Left kidney (tissue), 1 donor: ENCODE measurements at regions not wholly inside any gene's neighbourhood (a gene's known extent, or its start where the extent isn't known, plus 50 kb on each side); places are given as distances from the start of the nearest gene placed in this dataset.

Experiments used
- DNase-seq: peaks from one replicate; pipeline ENCODE4 v3.0.0-alpha.2; 2013

DNA sequence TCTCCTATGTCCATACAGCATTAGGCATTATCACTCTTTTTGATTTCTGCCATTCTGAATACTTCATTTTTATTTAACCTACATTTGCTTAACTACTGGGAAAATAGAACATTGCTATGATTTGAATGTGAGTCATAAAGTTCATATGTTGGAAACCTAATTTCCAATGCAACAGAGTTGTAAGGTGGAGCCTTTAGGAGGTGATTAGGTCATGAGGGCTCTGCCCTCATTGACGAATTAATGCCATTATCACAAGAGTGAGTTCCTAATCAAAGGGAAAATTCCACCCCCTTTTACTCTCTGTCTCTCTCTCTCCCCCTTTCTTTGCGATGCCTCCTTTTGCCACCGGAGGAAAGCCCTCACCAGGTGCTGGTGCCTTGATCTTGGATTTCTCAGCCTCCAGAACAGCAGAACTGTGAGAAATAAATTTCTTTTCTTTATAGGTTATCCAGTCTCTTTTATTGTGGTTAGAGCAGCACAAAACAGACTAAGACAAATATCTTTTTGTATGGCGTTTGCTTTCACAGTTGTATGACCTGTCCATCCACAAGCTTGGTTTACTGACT, 180.1 kb upstream of the ARID2 start:
- no peak for DNase-seq

DNA sequence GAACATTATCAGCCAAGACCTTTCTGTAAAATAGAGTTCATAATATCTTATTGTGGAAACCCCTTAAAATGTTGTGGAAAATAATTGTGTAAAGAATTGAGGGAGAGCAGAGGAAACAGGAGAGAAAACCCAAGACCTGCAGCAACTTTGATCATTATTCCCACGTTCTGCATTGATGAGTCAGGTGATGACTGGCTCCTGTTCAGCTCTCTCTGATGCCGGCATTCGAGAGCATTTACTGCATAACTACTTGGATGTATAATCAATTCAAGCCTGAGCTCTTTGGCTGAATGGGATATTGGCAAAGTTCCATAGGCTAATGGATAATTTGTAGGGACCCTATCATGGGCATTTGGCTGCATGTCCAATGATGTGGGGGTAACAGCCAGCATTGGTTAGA, 176.3 kb upstream of the ARID2 start:
- DNase-seq: no peak

DNA sequence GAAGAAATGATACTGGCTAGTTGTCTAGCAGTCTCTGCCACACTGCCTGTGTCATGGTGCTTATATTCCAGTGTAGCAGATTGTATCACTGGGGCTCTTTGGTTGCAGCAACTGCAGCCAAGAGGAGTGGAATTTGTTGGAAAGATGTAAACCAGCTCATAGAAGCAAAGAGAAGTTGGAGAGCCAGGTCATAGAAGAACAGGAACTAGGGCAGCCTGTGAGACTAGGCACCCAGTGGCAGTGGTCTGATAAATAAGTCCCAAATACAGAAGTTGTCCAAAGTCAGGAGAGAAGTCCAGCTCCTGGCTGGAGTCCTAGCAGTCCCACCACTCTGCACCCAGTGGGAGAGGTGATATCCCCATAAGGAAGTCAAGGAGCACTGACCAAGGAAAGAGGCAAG, 172.5 kb upstream of the ARID2 start:
- DNase-seq: no peak

DNA sequence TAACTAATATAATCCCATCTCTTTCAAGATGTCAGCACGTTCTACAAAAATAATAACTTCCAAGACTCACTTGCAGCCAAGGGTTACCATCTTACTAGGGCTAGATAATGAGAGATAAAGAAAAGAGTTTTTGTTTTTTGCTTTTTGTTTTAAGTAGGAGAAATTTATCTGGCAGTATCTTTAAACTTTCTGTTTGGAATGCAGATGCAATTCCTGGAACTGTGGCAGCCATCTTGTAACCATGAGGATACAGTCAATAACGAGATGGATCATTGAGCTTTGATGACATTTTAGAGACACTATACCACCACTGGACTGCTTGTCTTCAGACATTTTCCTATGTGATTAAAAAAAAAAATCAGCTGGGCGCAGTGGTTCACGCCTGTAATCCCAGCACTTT, 171.2 kb upstream of the ARID2 start:
- no peak for DNase-seq

DNA sequence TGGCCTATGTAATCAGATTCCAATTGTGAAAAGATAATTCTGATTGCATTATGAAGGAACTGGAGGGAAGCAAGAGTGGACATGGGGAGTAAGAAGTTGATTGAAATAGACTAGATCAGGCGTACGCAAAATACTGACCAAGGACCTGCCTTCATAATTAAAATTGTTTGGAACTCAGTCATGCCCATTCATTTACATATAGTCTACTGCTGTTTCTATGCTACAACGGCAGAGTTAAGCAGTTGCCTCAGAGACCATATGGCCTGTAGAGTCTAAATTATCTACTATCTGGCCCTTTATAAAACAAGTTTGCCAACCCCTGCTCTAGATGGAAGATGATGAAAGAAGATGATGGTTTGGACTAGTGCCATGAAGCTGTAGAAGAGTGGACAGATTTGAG, 170.0 kb upstream of the ARID2 start:
- no peak for DNase-seq

DNA sequence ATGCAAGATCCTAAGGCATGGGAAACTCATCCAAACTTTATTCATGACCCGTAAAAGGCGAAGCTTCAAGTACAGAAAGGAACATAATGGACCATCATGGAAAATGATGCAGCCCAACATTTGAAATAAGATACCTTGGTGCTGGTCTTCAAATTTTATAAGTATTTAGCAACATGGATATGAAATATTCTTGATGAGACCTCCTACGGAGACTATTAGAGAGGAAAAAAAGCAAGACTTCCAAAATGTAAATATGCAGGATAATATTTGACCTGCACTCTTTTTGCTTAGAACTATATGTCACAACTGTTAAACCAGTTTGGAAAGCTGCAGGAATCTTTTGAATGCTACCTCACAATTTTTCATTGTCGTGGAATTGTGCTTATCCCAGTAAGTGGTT, 168.8 kb upstream of the ARID2 start:
- DNase-seq: no peak

DNA sequence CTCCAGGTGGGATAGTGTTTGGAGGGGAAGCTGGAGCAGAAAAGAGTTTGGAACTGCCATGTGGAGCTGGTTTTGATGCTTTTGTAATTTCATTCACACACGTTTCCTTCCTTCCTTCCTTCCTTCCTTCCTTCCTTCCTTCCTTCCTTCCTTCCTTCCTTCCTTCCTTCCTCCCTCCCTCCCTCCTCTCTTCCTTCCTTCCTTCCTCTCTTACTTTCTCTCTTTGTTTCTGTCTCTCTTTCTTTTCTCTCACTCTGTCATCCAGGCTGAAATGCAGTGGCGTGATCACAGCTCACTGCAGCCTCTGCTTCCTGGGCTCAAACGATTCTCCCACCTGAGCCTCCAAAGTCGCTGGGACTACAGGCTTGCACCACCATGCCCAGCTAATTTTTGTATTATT, 168.0 kb upstream of the ARID2 start:
- DNase-seq: no peak

DNA sequence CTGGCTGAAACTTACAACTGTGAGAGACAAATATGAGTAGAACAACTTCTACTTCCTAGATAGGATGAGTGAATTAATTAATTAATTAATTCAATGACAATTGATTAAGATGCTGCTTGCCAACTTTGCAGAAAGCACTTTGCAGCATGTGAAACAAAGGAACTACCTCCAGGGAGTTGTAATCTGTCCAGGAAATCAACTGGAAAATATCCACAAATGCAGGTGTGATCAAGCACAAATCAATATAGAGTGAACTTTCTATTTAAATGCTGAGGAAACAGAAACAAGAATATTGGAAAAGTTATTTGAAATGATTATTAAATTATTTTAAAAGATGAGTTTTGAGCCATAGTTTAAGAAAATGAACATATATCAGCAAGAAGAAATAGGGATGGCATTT, 163.9 kb upstream of the ARID2 start:
- DNase-seq: no peak

DNA sequence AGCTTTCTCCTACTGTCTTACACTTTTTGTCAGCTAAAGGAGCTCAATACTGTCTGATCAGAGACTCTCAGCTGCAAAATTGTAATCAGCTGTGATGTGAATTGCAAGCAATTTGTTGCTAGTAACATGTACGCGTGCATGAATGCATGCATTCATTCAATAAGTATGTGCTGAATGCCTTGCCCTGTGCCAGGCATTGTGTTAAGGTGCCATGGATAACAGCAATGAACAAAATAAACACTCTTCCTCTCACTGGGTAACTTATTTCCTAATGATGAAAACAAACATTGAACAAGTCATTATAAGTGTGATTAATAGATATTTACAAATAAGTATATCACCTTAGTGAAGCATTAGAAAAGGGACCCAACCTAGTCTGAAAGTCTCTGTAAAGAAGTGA, 163.2 kb upstream of the ARID2 start:
- DNase-seq: no peak

DNA sequence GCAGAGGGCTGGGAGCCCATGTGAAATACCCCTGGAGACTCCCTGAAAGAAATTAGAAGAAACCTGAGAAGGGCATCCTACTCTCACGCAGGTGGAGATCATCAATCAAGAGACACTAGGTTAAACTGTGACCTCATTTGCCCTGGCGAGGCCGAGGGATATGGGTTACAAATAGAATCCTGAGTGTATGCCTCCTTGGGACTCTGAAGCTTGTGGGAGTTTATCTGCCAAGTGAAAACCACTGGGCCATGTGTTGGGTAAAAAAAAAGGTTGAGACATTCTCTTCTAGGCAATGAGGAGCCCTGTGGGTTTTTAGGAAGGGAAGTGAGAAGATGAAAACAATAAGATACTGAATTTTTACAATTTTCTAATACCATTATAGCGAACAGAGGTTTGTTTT, 160.7 kb upstream of the ARID2 start:
- DNase-seq: peak; percentile 85

DNA sequence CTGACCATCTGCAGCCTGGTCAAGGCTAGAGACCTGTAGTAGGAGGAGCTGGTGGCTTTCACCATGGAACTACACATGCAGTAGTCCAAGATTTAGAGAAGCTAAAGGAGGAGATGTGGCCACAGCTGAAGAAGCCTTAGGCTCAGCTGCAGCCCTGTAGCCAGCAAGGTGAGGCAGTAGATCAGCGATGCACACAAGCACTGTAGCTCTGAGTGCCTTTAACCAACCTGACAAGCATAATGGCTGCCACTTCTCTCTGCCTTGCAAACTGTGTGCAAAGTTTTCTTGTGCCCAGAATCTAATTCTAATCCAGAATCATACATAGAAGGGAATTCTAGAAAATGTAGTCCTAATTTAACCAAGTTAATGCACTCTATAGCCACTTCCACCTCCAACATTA, 159.0 kb upstream of the ARID2 start:
- no peak for DNase-seq

DNA sequence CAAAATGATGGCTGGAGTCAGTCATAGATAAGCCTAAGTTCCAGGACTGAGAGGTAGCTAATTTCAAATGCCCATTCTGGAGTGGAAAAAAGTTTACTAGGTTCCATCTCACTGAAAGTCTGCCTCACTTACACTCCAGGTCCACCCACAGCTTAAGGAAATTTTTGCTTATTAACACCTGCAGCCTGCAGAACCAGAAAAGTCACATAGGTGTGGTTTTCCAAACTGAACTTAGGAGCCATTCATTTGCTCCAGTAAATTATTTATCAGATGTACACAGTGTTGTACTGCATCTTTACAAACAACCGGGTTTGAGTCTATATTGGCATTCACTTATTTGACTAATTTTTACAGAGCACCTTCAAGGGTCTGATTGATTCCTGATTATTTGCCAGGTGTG, 157.4 kb upstream of the ARID2 start:
- no peak for DNase-seq

DNA sequence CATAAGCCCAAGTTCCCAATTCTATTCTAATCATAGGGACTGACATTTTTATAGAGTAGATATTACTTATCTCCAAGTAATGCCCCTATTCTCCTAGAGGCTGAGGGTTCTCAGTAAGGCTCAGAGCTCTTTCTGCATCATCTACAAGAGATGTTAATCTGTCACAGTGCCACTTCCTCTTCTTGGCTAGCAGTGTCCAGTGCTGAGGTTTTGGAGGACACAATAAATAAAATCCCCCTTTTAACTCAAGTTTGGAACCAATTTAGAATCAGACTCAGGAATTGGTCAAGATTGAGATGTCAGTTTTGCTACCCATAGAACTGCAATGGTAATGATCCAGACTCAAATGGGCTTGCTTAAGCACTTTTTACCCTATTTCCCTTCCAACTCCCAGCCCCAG, 154.1 kb upstream of the ARID2 start:
- no peak for DNase-seq

DNA sequence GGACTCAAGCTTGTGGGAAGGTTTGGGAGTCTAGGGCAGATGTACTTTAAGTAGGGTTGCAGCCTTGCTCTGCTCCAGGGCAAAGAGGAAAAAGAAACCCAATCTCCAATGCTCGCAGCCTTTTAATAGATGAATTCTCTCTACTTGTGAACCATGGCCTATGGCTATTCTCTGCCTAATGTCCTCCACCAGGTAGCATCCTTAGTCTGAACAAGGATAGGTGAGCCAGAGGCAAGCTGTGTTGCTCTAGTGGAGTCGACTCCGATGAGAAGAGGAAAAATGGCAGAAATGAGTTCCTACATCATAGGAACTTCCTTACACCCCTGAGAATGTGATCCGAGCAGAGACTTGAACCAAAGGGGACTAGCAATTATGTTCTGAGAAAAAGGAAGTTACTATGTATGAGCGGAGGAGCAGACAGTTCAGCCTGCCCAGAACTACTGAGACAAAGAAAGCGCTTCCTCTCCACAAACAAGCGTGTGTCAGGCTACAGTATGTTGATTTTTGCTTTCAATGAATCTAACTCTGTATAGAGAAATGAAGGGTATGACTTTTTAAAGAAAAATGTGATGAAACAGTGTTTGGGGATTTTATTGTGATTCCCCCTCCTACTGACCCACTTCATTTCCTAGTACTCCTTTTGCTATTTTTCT, 153.6 kb upstream of the ARID2 start:
- DNase-seq: no peak

DNA sequence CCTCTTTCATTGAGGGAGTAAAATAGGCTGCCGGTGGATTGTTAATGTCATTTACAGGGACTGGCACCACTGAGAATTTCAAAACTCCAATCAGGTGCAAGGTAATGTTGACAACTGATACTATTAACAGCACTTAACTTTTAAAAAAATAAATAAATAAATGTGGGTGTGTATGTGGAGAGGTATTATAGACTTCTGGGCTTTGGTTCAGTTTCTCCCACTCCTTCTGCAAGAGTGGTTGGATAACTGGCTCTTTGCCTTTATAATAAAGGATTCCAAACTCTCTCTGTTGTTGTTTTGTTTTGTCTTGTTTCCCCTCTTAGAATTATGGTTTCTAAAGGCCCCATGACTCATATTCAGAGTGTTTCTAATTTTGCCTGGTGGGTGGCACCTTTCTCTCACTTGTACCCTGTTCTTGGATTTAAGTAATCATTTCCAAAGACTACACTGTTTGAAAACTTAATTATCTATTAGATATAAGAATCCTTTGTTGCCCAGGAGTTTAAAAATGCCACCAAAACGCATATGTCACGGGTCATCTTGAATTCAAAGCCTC, 151.6 kb upstream of the ARID2 start:
- DNase-seq: no peak

DNA sequence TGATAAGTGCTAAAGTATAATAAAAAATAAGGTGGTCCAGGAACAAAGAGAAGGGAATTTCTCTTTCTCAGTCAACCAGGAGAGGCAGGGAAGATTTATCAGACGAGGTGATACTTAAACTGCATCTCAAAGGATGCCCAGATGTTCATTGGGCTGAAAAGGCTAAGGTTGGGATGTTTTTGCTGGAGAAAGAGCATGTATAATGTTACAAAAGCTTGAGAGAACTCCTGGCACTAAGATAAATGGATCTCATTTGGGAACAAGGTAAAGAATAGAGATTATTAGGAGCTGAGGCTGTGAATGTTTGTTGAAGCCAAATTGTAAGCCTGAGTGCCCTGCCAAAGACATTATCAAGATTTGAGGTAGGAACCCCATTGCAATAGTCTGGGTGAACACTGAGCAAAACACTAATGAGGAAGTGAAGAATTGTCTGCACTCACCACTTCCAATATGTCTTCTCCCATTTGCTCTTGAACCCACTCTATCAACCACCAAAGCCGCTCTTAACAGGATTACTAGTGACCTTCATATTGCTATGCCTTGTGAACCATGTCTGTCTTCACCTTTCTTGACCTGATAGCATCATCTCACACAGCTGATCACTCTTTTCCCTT, 149.0 kb upstream of the ARID2 start:
- DNase-seq: peak; percentile 20

DNA sequence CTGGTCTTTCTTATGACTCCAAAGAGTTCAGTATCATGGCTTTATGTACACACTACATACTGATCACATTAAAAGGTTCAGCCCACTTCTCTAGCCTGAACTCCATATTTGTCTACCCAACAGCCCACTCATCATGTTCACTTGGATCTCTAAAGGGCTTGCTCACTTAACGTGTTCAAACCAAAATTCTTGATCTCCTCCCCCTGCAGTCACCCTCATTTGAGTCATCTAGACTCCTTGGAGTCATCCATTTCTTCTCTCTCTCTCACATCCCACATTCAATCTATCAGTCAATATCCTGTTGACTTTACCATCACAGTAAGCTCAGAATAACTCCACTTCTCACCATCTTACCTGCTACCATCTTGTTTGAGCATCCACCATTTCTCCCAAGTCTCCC, 148.4 kb upstream of the ARID2 start:
- DNase-seq: no peak

DNA sequence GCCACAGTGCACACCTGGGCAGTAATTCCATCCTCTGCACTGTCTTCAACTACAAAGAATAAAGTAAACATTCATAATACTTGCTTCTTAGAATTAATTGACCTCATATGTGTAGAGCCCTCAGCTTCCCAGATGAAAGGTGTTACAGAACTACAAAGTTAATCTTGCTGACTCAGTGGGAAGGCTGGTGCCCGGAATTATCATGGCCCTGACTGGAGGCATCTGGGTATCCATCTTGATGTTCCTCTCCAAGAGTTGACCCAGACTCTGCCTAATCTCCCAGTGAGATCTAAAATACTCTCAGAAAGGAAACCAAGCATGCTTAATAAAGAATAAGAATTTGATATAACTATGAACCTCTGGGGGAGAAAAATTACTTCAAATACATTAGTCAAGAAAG, 147.0 kb upstream of the ARID2 start:
- DNase-seq: no peak

DNA sequence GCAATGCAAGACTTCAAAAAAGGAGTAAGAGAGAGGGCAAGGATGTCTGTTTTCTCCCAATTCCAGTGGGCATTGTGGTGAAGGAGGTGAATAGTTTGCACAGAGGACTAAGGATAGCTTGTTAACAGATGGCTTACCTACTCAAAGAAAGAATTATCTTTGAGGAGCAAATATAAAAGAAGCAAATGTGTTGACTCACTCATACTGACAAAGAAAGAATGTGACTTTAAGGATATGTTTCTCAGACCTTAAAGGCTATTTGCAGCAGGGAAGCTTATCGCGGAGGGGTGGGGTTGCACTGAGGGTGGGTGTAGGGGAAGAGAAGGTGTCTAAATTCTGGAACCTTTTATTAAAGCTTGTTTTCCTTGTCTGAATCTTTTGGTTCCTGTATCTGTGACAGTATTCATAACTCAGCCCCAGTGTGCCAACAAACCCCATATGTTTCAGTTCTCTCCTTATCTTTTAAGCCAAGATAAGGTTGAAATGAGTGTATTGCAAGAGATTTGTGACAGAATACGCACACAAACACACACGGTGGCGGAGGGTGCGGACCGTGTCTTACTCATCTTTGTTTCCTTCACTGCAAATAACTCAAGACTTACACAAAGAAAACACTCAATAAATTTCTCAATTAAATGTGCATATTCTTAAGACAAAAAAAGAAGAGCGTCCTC, 146.4 kb upstream of the ARID2 start:
- no peak for DNase-seq

DNA sequence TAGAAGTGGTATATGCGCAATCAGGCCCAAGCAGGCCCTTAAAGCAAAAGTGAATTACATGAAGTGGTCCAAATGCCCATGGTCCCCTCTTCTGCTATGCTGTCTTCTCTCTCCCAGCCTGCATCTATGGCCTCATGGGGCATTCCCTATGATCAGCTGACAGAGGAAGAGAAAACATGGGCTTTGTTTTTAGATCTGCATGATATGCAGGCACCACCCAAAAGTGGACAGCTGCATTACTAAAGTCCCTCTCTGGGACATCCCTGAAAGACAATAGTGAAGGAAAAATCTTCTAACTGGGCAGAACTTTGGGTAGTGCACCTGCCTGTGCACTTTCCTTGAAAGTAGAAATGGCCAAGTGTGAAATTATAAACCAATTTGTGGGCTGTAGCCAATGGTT, 145.2 kb upstream of the ARID2 start:
- no peak for DNase-seq

DNA sequence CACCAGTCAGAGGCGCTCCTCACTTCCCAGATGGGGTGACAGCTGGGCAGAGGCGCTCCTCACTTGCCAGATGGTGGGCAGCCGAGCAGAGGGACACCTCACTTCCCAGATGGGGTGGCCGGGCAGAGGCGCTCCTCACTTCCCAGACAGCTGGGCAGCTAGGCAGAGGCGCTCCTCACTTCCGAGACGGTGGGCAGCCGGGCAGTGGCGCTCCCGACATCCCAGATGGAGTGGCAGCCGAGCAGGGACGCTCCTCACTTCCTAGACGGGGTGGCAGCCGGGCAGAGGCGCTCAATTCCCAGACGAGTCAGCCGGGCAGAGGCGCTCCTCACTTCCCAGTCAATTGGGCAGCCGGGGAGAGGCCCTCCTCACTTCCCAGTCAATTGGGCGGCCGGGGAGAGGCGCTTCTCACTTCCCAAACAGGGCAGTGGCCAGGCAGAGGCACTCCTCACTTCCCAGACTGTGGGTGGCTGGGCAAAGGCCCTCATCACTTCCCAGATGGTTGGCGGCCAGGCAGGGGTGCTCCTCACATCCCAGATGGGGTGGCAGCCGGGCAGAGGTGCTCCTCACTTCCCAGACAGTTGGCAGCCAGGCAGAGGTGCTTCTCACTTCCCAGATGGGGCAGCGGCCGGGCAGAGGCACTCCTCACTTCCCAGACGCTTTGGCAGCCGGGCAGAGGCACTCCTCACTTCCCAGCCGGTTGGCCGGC, 143.8 kb upstream of the ARID2 start:
- no peak for DNase-seq

DNA sequence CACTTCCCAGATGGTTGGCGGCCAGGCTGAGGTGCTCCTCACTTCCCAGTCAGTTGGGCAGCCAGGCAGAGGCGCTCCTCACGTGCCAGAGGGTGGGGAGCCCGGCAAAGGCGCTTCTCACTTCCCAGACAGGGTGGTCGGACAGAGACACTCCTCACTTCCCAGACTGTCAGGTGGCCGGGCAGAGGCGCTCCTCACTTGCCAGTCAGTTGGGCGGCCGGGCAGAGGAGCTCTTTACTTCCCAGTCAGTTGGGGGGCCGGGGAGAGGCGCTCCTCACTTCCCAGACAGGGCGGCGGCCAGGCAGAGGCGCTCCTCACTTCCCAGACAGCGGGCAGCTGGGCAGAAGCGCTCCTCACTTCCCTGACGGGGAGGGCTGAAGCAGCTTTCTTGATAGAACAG, 143.0 kb upstream of the ARID2 start:
- DNase-seq: no peak

DNA sequence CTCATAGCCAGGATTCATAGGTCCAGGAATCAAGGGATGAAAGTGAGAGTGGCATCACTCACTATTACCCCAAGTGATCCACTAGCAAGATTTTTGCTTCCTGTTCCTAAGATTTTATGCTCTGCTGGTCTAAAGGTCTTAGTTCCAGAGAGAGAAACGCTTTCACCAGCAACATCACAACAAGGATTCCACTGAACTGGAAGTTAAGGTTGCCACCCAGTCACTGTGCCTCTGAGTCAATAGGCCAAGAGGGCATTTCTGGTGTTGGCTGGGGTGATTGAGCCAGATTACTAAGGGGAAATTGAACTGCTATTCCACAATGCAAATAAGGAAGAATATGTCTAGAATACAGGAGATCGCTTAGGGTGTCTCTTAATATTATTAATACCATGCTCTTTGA, 142.5 kb upstream of the ARID2 start:
- DNase-seq: no peak
